ENCODE measurements at regions not wholly inside any gene's neighbourhood (a gene's known extent, or its start where the extent isn't known, plus 50 kb on each side); places are given as distances from the start of the nearest gene placed in this dataset.

DNA sequence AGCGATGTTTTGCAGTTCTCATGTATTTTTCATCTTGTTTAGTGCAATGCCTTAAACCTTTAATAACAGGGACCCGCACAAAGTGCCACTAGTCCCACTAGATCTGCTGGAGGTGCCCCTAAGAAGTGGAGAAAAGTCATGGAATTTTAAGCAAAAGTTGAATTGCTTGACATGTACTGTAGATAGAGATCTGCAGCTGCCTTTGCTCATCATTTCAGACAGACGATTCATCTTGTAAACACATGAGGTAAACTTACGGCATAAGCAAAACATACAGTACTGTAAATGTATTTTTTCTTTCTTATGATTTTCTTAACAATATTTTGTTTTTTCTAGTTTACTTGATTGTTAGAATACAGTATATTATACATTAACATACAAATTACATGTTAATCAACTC, 295.6 kb downstream of the CASP12 start:
- no peak for DNase-seq

DNA sequence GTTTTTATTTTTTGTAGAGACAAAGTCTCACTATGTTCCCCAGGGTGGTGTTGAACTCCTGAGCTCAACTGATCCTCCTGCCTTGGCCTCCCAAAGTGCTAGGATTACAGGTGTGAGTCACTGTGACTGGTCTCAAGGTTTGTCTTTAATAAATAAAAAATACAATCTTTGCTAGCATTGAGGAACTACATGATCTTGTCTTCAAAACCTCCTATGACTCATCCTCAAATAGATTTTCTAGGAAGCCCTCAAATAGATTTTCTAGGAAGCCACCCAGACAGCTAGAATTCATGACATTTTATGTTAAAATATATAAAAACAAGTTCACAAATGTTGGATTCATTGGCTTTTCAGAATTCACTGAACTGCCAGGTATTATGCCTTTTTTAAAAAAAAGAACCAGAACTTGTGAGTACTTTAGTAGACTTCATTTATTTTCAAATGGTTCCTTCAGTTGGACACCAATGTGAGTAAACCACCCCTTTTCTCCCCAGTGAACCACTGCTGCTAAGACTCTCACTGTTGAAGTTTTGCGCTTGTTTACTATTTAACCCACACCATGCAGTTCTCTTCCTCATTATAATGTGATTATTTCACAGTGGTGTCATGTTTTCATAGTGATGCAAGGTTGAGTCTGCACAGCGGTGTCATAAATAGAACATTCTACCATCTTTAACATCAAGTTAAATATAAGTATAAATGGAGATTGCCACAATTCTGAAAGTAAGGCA, 303.9 kb downstream of the CASP12 start:
- DNase-seq = no peak

DNA sequence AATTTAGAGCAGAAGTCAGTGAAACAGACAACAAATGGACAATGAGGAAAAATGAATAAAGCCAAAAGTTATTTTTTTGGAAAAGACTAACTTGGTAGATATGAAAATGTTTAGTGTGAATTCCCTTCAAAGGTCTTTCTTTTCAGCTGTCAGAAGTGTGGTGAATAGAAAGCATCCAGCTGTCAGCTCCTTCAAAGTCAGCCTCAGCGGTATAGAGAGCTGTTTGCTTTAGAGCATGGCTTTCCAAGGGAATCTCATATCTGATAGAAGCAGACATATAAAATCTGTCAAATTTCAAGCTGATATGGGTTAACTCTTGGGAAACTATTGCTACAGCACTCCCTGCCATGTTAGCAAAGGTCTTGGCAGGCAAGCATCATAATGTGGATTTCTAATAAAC, 309.3 kb downstream of the CASP12 start:
- no peak for DNase-seq

- no peak for DNase-seq
Measured at GRCh38 chr11:104588446-104588845, 309.8 kb downstream of the CASP12 start.

DNA sequence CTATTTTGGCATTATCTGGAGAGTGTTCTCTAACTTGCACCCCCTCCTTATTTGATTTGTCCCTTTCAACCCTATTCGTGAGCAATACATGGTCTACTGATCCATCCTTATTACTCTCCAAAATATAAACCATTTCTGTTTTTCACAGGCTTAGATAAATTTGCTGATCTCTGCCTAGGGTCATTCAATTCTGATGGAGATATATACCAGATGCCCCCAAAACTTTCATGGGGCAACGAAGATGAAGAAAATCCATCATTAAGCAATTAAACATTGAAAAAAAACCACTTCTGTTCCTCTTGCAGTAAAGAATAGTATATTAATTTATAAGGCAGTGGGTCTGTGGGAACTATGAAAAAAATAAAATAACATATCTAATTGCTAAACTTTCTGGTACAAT, 313.4 kb downstream of the CASP12 start:
- no peak for DNase-seq

DNA sequence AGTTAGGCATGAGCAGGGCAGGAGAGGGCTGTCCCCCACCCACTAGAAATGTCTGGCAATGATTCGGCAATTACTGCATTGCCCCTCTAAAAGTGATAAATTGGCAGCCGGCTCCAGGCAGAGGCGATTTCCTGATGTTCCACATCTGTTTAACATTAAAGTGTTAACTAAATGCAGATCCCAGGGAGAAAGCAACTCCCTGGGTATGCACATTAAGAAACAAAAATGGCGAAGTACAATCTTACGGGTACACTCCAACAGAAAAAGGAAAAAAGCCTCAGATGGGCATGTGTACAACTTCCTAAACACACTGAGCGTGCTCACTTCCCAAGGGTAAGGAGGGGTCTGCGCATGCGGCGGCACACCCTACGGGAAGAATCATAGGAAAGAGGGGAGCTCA, 314.4 kb downstream of the CASP12 start:
- no peak for DNase-seq

GRCh38 chr11:104582431-104582830, 315.8 kb downstream of the CASP12 start:
- DNase-seq = no peak

DNA sequence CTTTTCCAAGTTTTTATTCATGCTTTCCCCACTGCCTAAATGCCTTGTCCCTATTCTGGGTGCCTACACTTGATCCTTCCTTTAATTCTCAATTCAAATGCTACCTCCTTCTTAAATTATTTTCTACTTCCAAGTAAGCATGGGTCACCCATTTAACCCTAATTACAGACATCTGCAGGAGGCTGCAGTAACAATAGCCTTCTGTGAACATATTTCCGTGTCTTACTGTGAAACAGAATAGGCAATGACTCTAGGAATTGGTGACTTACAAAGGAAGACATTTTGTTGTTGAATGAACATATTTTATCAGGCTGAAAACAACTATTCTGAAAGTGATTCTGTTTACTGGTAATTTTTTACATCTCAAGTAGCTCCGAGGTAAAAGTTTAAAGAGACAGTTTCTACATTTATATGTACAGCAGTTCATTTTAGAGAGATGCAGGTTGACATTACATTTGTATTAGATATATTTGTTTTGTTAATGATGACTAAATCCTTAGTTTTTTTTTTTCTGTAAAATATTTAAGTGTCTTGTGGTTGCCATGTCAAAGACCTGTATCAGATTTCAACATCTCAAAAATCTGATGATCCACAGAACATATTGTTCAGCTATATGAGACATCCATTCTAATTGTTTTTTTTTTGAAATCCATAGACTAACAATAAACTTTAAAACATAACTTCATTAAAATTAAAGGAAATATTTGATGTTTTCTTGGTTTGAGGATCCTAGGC, 316.8 kb downstream of the CASP12 start:
- DNase-seq = no peak

- no peak for DNase-seq
Measured at GRCh38 chr11:104573441-104573990, 324.7 kb downstream of the CASP12 start.

DNA sequence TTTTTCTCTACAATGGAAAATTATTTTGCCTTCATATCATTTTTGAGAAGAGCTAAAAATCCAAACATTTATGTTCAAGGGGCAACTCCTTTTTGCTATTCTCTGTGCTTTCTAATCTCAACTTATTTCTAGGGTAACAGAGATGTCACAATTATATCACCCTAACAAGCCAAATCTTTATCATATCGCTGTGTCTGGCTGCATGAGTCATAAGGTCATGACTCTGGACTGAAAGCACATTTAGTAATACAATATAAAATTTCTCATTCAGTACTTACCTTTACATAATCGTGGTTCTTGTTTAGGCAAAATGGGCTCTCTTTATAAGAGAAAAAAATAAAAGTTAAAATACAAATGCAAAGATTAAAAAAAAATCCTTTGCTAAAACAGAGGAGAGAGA, 326.0 kb downstream of the CASP12 start:
- no peak for DNase-seq

- DNase-seq = no peak
Measured at GRCh38 chr11:104570078-104570701, 328.1 kb downstream of the CASP12 start.

DNA sequence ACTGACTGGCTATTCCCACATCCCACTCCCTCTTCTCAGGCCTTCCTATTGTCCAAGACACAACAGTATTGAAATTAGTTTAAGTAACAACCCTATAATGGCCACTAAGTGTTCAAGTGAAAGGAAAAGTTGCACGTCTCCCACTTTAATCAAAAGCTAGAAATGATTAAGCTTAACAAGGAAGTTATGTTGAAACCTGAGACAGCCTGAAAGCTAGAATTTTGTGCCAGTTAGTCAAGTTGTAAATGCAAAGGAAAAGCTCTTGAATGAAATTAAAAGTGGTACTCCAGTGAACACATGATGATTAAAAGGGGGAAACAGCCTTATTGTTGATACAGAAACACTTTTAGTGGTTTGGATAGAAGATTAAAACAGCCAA, 332.7 kb downstream of the CASP12 start:
- DNase-seq = no peak

- DNase-seq = no peak
Measured at GRCh38 chr11:104564921-104565582, 333.2 kb downstream of the CASP12 start.

GRCh38 chr11:104556606-104557301, 341.5 kb downstream of the CASP12 start:
- DNase-seq = no peak

DNA sequence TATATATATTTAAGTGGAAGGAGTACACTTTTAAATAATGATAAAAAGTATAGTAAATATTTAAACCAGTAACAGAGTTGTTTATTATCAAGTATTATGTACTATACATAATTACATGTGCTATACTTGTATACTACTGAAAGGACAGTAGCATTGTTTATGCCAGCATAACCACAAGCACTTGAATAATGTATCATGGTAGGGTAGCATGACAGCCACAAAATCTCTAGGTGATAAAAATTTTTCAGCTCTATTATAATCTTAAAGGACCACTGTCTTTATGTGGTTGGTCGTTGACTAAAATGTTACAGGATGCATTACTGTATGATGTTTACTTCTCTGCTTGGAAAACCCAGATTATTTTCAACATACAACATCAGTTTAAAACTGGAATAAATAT, 349.2 kb downstream of the CASP12 start:
- DNase-seq = no peak

DNA sequence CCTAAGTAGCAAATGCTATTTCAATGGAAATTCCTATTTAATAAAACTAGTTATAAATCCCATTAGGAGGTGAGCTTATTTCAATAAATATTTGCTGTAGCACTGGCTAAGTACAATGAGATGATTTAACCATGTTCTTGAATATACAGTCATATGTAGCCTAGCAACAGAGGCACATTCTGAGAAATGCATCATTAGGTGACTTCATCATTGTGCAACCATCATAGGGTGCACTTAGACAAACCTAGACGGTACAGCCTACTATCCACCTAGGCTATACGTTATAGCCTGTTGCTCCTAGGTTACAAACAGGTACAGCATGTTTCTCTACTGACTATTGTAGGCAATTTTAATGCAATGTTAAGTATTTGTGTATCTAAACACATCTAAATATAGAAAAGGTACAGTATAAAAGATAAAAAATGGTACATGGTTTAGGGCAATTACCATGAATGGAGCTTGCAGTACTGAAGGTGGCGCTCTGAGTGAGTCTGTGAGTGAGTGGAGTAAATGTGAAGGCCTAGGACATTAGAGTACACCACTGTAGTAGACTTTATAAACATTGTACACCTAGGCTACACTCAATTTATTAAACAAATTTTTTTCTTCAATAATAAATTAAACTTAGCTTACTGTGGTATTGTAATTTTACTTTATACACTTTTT, 350.1 kb downstream of the CASP12 start:
- no peak for DNase-seq

DNA sequence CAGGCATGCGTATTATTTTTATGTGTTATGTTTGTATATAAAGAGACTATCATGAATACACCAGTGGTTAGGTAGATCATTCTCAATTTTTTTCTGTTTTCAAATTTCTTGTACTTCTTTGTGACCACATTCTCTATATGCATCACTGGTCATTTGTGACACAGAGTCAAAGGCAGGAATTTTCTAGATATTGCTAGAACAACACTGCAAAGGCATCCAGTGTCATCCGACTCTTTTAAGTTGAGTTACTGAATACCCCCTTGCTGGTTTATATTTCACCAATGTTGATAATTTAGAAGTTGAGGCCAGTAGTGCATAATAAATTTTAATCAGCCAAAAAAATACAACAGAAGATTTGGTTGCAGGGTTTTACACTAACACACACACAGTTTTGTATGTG, 351.8 kb downstream of the CASP12 start:
- DNase-seq = no peak

GRCh38 chr11:104541701-104542100, 356.6 kb downstream of the CASP12 start:
- no peak for DNase-seq

DNA sequence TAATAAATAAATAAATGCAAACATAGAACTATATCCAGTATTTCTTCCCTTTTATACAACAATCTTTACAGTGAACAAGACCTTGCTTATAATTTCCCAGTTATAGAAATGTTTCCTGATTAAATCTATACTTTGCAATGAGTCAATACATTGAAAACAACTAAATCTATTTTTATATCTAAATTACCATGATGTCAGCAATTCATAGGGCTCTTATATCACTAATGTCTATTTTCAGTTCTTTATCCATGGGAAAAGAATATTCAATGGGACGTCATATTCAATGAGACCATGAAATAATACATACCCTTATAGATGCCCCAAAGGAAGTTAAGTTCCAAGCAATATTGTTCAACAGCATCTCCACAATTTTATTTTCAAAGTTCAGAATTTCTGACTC, 359.9 kb downstream of the CASP12 start:
- DNase-seq = no peak

GRCh38 chr11:104534278-104534677, 364.0 kb downstream of the CASP12 start:
- DNase-seq = no peak

DNA sequence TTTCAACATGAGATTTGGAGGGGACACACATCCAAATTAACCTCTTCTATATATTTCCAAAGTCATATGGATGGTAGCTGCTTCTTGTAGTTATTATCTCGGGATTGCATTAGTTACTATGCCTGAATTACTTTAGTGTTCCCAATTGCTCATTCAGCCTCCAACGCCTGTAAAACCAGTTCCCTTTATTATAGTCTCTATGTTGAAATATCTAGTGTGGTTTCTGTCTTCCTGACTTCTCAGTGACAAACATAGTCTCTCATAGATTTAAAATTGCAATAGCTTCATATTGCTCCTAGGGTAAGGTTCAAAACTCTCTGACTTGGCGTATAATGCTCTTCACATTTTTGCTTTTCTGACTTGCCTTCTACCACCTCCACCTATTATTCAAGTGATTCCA, 366.4 kb downstream of the CASP12 start:
- DNase-seq = no peak
